ENCODE measurements at regions not wholly inside any gene's neighbourhood (a gene's known extent, or its start where the extent isn't known, plus 50 kb on each side); places are given as distances from the start of the nearest gene placed in this dataset.
A peak's percentile ranks its signal among the peaks of the same experiment; 100 is the strongest.

DNA sequence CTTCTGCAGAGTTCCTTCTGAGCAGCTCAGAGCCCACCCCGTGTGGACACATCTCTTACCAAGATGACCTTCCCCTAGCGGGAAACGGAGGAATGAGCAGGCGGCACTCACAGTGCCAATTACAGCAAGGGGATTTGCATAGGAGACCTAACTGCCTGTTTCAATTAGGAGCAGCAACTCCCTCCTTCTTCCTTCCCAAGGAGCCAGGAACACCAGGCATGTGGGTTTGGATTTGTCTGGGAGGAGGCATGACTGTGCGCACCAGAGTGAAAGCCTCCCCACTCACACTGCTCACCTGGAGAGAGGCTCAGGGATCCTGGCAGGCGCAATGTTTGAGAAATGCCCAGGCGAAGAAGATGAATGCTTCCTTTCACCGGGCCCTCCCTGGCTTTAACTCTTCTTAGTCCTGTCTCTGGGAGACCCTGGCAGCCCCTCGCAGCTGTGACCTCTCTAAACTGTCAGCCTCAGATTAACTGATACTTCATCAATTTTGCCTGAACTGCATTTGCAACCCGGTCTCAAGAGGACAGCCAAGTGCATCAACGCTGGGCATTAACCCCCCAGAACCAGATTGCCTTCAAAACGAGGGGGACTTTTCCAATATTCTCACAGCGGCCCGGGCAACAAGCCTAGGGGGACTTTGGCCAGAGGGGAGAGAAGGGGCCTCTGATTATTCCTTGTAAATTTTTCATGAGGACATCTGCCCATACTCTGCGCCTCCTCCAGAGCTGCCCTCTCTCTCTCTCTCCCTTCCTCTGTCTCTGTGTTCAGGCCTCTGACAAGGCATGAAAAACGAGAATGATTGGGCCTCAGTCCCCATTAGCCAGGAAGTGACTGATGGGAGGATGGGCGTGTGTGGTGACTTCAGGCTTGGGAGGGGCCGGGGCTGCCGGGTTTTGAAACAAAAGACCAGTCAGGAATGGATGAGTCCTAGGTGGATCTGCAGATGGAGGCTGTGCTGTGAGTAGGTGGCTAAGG is 93.8 kb downstream of the CMPK2 start:
- peak in 1 of 2 donors; percentile 4 for DNase-seq (ENCODE audit: low read depth in 2 of 2)

DNA sequence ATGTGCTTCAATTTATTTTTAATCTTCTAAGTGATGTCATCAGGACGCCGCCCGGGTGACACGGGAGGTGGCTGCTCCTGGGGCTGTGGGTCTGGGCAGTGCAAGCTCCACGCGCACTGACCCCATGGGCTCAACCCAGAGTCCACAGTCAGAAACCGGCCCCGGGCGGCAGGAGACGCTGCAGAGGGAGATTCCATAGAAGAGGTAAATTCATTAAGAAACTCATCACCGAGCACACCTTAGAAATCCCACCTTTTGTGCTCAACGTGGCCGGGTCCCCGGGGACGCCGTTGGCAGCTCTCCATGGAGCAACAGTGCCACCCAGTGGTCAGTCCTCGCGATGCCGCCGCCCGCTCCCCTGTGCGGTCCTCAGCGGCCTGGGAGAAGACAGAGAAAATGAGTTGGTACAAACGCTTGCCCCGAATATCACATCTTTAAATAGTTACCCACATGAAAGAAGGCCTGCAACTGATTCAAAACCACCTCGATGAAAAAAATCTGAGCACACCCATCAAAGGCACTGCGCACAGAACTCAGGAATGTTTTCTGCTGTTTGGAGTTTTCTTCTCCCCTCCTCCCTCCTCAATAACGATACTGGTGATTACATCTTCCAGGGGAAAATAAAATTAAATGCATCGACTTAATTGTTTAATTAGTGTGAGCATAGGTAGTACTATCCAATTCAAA is 92.6 kb downstream of the CMPK2 start:
- peak; percentile 30 to 51 for DNase-seq (ENCODE audit: low read depth in 2 of 2)

DNA sequence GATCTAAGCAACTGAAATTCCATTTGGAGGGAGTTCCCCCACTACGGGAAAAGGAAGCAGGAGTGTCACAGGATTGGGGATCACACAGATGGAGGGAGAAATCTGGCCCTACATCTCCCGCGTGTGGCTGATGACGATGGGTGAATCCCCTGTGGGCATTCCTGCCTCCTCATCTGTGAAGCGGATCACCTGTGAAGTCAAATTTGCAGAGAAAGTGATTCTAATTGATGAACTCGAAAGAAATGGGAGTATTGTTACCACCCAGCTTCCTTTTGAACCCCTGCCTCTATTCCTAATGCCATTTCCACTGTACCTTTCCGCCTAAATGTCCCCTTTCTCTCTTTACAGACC is 92.0 kb downstream of the CMPK2 start:
- DNase-seq (ENCODE audit: low read depth in 2 of 2): no peak

DNA sequence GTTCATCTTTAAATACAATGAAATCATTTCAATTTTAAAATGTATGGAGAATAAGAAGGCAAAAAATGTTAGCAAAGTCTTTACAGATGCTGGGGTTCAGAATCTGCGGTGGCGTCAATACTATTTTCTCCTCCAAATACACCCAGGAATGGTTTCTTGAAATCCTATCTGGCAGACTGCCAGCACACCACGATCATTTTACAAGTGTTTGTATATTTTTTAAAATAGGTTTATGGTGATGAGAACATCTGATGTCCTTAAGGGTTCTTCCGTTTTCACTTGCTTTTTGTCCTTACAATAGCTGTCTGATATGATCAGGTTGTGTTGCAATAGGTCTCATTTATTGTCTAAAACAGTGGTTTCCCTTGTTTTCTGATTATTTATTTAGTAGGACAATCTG is 89.6 kb downstream of the CMPK2 start:
- no peak for DNase-seq (ENCODE audit: low read depth in 2 of 2)

DNA sequence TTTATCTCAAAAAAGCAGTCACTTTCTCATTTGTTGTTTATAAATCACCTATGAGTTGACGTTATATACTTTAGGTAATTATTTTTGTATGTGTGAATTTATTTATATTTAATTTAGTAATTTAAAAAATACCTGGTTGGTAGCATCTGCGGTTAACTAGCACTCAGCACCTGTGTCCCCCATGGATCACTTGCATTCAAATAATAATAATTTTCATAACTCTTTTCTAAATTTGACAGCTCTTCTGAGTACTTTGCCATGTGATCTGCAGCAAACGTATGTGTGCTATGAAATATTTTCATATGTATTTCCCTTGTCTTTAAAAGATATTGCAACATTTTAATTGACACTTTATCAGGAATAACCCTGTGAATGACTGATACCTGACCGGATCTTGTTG is 88.1 kb downstream of the CMPK2 start:
- no peak for DNase-seq (ENCODE audit: low read depth in 2 of 2)

DNA sequence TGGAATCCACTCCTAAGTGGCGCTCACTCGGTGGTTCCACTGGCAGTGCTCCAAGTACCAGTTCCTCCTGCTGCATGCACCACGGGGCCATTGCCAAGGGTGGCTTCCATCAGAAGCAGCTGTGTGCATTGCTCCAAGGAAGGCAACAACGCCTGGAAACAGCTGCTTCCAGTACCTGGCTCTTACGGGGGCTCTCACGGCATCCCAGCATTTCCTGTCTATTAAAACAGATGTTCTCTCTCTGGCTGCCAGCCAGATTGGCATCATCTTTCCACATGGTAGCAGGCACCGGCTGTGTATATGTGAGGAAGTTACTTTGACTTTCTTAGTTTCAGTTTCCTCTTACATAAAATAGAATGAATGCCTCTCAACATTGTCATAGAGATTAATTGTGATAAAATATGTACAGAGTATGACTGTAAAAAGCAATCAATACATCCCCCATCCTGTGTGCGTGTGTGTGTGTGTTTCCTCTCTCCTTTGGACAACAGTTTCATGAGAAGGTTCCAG is 84.9 kb downstream of the CMPK2 start:
- DNase-seq (ENCODE audit: low read depth in 2 of 2): peak; percentile 70 to 88

DNA sequence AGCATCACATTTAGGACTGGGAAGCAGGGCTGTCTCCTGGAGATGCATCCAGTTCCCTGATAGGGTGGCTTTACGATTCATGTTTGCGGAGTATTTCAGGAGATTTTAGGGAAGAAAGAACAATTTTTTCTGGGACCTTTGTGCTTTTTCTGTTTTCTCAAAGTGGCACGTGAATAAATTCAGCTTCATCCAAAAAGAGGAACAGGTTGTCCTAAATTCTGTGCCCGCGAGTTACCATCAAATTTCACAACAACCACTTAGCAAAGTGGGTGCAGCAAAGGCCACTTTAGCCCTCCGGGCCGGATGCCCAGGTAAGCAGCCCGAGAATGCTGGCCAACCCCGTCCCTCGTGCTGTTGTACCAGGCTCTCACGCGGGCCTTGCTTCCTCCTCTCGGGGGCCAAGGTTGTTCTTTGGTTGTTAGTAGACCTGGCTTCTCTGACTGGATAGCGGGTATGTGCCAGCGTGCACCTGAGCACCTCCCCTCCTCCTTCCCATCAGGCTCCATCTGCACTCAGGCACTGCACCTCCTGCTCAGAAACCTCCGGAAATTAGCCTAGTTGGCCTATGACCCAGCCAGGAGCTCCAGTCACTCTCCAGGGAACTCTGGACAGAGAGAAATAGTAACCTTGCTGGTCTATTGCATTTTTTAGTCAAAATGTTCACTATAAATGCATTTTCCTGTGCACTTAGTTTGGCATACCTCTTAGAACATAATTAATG is 83.0 kb downstream of the CMPK2 start:
- no peak for DNase-seq (ENCODE audit: low read depth in 2 of 2)

DNA sequence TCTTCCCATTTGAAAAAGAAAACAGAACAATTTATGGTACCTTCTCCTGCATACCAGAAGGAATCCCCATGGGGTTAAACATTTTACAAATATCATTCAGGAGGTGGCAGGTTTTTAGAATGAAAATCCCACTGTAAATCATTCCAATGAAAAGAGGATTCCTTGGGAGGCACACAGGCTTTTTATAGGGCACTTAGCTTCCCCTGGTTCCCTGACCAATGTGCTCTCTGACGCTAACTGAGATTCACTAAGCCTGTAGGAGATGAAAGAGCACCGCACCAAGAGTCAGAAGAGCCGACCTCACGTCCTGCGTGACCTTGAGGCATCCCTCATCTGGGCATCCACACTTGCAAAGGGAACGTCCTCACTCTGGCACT is 82.5 kb downstream of the CMPK2 start:
- no peak for DNase-seq (ENCODE audit: low read depth in 2 of 2)

DNA sequence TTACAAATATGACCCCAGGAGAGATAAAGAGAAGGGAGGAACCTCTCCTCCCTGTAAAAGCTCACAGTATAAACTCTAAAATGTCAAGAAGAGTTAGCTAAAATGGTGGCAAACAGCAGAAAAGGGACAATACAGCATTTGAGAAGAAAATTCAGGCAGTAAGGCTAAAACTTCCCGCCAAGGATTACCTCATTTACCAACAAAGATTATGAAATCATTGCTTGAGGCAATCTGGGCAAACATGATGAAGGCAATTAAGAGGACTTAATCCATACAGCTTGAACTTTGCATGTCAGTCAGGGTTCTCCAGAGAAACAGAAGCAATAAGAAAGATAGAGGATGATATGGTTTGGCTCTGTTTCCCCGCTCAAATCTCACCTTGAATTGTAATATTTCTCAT is 81.4 kb downstream of the CMPK2 start:
- DNase-seq (ENCODE audit: low read depth in 2 of 2): no peak

DNA sequence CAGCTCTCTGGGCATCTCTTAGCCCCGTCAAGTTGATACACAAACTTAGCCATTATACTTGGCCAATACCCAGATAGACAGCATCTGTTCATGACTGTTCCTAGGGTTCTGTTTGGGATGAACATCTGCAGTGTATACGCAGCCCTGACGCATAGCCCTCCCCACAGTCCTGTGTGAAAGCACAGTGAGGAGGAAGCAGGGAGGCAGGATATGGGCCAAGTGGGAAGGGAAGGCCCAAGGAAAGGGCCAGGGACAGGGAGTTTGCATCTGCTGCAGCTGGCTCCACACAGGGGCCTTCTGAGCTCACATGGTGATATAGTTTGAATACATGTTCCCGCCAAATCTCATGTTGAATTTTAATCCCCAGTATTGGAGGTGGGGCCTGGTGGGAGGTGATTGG is 80.2 kb downstream of the CMPK2 start:
- no peak for DNase-seq (ENCODE audit: low read depth in 2 of 2)

DNA sequence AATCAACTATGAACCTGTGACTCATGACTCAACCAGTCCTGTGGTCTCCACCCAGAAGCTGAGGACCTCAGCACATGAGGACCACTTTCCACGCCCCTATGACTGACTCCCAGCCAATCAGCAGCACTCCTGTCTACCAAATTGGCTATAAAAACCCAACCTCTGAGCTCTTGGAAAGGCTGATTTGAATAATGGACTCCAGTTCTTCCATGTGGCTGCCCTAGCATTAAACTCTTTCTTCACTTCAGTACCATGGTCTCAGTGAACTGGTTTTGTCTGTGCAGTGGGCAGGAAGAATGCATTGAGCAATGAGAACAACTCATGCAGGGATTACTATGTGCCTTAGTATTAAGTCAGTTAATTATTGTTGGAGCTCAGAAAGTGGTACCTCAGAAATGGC is 78.3 kb downstream of the CMPK2 start:
- no peak for DNase-seq (ENCODE audit: low read depth in 2 of 2)

DNA sequence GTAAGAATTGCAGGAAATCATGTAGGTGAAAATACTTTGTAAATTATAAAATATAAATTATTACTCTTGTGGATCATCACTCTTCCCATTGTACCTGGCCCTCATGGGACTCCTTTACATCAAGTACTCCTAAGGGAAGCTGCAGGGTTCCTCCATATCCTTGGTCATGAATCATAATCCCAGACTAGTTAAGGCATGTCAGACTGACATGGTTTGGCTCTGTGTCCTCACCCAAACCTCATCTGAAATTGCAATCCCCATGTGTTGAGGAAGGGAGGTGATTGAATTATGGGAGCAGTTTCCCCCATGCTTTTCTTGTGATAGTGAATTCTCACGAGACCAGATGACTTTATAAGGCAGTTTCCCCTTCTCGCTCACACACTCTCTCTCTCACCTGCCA is 77.1 kb downstream of the CMPK2 start:
- no peak for DNase-seq (ENCODE audit: low read depth in 2 of 2)

DNA sequence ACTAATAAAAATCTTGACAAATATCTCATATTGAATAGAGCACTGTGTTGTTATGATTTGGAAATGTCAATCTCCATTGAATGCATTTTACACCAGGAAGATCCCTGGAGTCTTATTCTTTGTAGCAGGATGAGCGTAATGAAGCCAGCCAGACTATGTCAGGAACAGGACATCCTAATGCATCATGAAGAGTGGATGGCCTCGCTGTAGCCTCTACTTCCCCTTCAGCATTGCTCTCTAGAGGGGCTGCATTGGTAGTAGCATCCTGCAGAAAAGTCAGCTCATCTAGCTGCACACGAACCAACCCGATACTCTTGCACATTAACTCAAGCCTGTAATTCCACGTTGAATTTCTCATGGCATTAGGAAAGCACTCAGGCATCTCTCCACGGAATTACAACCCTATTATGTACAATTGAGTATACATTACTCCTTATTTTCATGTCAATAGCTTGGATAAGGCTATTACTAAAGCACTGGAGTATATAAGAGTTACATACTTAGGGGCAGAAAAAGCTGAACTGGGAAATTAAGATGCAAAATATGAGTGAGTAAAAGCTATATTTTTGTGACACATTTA is 76.1 kb downstream of the CMPK2 start:
- no peak for DNase-seq (ENCODE audit: low read depth in 2 of 2)

DNA sequence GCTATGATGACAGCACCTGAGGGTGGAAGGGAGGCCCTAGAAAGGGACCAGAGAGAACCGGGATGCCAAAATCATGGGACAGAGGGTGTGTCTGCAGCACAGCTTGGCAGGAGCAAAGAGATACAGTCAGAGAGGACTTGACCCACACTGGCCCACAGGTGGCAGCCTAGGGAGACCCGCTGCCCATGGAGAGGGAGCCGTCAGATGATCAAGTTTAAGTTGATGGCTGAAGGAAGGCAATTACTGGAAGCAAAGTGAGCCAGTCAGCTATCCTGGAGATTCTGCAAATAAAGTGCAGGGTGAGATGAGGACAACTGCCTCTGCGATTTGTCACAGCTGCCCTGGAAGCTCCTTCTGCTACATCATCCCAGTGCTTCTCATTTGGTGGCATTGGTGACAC is 74.0 kb downstream of the CMPK2 start:
- DNase-seq (ENCODE audit: low read depth in 2 of 2): no peak

DNA sequence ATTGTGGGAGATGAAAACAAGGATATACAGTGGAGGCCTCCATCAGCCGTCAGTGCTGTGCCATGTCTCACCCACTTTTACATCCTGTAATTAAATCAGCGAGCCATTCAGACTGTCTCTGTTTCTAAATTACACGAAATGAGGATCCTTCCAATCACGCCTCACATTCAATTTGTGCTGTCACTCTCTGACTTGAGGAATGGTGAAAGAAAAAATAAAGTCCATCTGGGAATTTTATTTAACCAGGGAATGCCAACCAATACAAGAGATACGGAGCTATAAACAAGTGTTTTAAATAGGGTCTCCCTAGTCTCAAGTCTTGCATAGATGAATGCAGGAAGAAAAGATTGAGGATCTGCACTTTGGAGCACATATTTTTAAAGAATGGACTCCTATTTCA is 72.8 kb downstream of the CMPK2 start:
- DNase-seq (ENCODE audit: low read depth in 2 of 2): no peak

DNA sequence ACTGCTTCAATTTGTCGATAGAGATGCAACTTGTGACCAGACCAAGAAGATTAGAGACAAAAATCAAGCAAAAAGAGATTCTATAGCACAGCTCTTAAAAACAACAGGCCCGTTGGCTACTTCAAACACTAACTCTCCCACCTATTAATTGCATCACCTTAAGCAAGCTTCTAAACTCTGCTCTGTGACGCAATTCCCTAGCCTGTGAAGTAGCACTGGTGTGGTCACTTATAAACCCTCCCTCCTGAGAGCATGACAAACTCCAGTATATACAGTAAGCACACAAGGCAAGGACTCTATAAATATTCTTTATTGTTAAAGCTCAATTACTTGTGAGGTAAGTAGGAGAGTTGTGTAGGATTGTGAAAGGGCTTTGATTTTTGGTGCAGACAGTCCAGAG is 72.3 kb downstream of the CMPK2 start:
- DNase-seq (ENCODE audit: low read depth in 2 of 2): no peak

DNA sequence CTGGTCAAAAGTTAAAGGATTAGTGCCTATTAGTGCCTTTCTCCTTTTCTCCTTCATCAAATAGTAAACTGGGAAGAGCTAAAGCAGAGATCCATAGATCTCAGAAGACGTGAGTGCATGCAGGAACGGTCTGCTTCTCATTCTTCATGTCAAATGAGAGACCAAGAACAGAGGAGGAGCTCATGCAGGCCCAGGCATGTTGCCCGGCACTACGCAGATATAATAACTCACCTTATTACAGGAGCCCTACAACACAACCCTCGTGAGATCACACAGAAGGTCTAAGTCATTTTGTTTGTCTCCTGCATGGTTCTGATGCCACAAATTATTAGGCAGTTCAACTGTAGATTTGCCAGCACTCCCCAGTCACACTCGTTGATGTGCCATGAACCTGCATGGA is 71.8 kb downstream of the CMPK2 start:
- DNase-seq (ENCODE audit: low read depth in 2 of 2): no peak

DNA sequence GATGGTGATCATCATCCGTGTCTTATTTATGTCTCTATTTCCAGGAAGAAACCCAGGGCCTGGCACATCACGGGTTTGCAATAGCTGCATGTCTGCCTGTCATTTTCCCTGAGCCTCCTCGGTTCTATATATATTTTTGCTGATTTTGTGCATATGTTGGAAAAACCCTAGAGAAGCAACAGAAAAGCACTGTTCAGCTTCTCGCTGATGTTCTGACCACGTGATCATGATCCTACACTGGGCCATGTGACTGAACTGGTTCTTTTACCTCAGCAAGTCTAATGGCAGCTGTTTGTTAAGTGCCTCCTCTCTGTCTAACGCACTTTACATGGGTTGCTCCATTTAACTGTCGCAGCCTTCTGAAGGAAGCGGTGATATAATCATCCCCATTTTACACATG is 71.3 kb downstream of the CMPK2 start:
- no peak for DNase-seq (ENCODE audit: low read depth in 2 of 2)
